Stimulated activated CD4-positive, alpha-beta T cell treated with anti-CD3 and anti-CD28 coated beads, Interleukin-12 subunit alpha, Interleukin-12 subunit beta, amount 100 ng/mL, for 48 hours (primary cell): ENCODE measurements at regions not wholly inside any gene's neighbourhood (a gene's known extent, or its start where the extent isn't known, plus 50 kb on each side); places are given as distances from the start of the nearest gene placed in this dataset.
"Not testable (repeated sequence)": the region's sequence is repeated elsewhere in the genome, so short reads cannot be mapped to it uniquely, and the experiment has no call there.

Experiments
- DNase-seq, 3 donors: peaks; one replicate each; pipeline ENCODE4 v3.0.0-alpha.2; 2020; ENCODE audit warnings: low read depth in 2 of 3, low spot score in 1 of 3

DNA sequence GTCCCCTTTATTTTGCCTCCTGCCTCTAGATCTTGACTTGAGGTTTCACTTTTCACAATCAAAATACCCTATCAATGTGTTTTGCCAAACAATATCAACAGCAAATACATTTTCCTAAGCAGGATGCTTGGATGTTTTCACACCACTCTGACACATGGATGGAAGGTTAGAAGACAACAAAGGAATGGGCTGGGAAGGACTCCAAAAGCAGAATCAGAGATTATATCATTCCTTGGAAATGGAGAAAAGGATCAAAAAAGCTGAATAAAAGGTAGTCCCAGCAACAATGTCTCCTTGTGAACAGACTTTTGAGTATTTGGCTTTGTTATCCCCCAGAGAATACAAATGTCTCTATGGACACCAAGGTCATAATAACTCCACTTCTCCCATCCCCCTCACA, 170.8 kb downstream of the ETAA1 start:
- no peak for DNase-seq

DNA sequence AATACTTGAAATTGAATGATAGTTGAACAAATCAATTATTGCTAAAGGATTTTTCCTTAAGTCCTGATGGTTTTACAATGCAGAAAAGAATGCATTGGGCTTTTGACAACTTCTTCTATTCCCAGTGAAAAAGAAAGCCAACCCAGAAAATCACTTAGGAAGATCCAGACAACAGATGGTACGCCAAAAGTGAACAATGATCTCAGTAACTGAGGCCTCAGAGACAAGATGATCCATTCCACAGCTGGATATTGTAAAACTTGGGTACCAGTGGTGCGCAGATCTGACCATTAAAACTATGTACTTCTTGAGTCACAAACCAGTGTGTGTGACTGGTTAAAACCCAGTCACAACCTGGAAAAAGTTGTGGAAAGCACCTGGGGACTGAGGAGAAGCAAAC, 173.5 kb downstream of the ETAA1 start:
- DNase-seq: no peak

DNA sequence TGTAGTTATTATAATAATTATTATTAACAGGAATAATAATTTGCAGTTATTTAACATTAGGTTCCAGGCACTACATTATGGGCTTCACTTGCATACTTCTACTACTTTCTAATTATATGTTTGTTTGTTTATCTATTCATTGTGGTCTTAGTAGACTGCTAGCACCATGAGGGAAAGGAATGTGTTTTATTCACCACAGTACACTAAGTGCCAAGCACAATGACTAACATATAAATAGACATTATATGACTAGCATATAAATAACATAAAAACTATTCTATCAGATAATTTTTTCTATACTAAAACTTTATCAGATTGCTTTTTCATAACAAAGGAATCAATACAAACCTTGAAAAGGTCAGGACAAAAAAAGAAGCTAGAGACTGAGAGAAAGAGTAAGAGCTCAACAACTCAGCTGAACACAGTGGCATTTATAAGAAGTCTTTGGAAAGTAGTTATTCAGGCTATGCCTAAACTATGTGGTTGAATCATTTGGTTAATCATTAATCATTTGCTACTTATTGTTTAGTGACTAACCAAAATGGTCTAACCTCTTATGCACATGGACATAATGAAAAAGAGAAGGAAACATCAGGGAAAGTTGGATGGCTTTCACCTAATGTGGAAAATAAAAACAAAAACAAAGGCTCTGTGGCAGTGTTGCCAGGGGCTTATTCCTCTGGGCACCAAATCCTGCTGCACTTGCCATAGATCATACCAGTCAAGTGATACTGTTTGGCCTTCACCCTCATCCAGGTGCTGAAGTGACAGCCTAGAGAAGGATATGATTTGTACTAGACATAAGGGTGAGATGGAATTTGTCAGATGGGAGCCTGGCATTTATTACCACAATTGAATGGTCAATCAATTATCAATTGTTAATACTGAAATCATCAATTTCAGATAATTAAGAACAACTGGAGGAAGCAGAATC, 174.9 kb downstream of the ETAA1 start:
- no peak for DNase-seq

DNA sequence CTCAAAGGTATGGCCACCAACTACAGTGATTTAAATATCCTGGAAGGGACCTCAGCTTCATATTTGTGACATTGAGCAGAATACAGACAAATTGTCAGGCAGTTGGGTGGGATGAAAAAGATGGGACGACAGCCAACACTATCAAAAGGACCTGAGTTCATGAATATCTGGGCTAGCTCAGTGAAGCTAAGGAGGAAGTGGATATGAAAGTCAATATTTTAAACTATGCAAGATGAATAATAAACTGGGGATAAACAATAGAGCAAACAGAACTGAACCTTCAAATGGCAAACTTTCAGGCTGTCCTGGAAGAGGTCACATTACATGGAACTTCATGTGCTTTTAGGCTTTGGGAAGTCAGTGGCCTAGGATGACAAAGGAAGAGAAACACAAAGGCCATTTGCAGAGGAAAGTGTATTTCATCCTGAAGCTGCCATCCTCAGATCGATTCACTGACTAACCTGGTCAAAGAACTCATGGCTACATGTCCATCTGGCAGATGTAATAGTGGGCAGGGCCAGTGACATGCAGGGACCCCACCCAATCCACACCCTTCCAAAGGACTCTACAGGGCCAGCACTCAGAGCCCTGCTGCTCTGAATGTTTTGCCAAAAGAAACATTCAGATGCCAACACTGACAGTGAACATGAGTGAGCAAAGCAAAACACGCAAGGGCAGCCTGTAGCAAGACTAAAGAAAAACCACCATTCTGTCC, 175.7 kb downstream of the ETAA1 start:
- DNase-seq: no peak

DNA sequence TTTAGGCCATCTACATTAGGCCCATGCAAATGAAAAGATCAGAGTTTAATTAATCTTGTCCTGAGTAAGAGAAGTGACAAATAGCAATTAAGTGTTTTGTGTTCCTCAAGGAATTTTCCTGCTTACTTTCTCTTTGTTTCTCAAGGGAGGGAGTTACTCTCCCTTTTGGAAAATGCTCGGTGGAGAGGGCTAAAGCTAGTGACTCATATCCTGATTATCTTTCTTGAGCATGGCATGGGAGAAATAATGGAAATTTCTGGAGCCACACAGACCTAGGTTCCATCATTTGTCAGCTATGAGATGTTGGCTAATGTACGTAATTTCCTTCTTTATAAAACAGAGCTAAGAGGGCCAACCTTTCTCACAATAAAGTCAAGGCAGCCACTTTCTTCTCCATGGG, 177.1 kb downstream of the ETAA1 start:
- DNase-seq: no peak

DNA sequence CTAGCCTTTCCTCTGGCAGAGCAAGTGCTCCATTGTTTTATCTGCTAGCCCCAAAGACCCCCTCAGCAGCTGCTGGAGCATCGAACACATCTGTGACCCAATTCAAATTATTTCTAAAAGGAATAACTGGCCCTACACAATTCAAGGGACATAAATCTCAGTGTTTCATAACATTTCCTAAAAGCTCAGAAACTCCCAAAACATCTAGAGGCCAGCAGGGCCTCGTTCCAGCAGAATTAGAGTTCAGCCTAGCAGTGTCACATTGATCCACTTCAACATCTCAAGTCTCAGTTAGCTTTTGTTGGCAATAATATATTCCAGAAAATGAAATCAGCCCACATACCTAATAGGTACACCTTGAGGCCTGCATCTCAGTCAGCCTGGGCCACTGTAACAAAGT, 179.1 kb downstream of the ETAA1 start:
- no peak for DNase-seq

DNA sequence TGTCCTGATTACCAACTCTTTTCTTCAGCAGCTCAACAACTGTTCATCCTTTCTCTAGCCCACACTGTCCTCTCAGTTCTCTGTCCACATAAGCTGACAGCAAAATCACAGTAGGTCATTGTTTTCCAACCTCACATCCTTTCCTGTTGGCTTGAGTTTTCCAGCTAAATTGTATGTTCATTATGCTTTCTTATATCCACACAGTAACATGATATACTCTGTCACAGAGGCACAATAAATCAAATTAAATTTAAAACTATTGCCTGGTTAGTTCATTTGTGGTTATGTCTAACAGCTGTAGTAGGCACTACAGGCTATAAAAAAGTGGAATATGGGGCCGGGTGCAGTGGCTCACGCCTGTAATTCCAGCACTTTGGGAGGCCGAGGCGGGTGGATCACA, 179.9 kb downstream of the ETAA1 start:
- no peak for DNase-seq

DNA sequence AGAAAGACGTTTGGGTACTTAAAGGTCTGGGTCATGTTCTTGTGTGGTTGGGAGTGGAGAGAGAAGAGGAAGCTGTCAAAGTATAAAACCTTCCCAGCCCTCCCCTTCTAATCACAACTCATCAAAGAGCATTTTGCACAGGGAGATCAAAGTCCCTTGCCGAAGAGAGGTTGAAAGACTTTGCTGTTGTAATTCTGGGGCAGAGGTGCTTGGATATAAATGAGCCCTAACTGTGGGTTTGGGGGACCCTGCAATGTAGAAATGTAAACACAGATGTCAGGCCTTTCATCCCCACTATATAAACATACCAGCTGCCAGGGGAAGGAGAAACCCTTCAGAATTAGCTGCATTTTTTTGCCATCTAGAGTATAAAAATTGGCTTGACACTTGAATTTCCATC, 182.1 kb downstream of the ETAA1 start:
- no peak for DNase-seq

DNA sequence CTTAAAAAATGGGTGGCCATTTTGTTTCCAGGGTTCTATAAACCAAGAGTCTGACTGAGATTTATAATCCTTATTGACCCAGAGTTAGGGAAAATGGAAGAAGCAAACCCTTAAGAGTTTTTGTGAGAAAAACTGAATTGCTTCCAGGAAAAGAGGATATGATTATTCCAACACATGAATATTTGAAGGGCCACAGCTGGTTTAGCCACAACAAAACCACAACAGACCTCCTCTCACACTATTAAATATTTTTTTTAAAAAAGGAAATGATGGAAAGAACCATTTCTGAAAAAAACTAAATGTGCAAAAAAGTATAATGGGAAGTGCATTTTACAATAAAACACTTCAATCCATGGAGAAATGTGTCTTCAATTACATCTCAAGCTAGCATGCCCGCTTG, 182.7 kb downstream of the ETAA1 start:
- DNase-seq: no peak

DNA sequence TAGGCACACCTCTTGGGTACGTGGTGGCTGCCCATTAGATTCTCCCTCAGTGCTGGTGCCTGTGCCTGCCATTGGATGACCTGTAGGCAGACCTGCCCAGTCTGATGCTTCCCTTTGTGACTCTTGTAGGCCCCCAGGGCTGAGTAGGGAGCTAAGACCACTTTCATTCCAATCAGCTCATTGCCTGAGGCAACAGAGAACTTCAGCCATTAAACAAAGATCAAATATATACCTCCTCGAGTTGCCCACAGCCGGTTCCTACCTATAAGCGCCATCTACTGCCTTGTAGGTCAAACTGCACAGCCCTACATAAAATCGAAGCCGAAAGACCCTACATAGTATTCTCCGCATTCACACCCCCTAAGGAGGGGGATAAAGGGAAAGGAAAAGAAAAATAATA, 184.6 kb downstream of the ETAA1 start:
- no peak for DNase-seq

DNA sequence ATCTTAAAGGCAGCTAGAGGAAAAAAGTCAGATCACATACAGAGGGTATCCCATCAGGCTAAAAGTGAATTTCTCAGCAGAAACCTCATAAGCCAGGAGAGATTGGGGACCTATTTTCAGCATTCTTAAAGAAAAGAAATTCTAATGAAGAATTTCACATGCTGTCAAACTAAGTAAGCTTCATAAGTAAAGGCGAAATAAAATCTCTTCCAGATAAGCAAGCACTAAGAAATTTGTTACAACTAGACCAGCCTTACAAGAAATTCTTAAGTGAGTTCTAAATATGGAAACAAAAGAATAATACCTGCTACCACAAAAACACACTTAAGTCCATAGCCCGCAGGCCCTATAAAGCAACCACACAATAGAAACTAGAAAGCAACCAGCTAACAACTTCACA, 186.1 kb downstream of the ETAA1 start:
- no peak for DNase-seq

DNA sequence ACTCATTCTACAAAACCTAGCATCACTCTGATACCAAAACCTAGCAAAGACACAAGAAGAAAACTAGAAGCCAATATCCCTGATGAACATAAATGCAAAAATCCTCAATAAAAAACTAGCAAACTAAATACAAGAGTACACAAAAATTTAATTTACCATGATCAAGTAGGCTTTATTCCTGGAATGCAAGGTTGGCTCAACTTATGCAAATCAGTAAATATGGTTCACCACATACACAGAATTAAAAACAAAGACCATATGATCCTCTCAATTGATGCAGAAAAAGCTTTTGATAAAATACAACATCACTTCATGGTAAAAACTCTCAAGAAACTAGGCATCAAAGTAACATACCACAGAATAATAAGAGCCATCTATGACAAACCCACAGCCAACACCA, 188.3 kb downstream of the ETAA1 start:
- no peak for DNase-seq

DNA sequence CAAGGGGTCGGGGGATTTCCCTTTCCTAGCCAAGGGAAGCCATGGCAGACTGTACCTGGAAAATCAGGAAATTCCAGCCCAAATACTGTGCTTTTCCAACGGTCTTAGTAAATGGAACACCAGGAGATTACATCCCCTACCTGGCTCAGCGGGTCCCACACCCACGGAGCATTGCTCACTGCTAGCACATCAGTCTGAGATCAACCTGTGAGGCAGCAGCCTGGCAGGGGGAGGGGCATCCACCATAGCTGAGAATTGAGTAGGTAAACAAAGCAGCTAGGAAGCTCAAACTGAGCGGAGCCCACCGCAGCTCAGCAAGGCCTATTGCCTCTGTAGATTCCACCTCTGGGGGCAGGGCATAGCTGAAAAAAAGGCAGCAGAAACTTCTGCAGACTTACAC, 192.0 kb downstream of the ETAA1 start:
- not testable (repeated sequence) for DNase-seq

DNA sequence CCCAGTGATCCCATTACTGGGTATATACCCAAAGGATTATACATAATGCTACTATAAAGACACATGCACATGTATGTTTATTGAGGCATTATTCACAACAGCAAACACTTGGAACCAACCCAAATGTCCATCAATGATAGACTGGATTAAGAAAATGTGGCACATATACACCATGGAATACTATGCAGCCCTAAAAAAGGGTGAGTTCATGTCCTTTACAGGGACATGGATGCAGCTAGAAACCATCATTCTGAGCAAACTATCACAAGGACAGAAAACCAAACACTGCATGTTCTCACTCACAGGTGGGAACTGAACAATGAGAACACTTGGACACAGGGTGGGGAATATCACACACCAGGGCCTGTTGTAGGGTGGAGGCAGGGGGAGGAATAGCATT, 197.4 kb downstream of the ETAA1 start:
- not testable (repeated sequence) for DNase-seq

DNA sequence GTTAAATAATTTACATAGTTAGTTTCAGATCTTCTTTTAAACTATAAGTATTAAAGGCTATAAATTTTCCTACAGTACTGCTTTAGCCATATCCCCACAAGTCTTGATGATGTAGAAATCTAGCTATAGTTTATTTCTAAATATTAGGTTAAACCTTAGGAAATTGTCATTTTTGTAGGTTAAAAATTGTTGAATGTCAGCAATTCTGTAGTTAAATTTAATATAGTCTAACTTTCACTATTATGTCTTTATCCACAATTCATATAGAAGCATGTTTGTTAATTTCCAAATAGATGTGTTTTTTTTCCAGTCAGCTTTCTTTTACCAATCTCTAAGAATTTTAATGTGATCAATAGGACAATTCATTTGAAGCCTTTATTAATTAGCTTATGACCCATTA, 199.7 kb downstream of the ETAA1 start:
- DNase-seq: no peak

DNA sequence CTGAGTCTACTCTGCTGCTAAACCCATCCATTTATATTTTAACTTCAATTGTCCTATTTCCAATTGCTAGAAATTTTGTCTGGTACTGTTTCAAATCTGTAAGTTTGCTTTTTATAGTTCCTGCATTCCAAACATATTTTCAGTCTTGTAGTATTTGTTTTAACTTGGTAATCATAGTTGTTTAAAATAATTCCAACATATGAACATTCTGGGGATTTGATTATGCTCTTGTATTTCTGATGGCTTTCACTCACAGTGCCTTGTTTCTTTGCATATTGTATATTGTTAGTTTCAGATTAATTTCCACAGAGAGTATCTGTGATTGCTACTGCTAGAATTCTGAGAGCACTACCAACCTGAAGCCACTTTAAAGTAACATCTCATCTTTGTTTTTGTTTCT, 202.4 kb downstream of the ETAA1 start:
- DNase-seq: no peak

DNA sequence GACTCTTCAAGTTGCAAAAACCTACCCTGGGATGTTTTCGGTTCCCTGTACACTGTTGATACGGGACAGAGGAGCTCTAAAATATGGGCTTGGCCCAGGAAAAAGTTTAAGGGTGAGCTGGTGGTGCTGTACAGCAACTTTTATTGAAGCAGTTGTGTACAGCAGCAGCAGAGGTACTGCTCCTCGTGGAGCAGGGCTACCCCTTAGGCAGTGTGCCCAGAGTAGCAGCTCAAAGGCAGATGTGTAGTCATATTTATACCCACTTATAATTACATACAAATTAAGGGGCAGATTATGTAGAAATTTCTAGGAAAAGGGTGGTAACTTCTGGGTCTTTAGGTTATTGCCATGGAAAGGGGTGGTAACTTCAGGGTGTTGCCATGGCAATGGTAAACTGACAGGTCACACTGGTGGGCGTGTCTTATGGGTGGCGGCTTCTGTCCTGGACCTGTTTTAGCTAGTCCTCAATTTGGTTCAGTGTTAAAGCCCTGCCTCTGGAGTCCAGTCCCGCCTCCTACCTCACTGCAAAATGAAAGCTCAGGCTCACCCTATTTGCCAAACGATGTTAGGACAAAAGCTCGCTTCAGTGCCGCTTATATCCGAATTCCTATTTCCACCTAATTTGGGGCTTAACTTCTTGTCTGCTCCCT, 203.2 kb downstream of the ETAA1 start:
- DNase-seq: no peak

DNA sequence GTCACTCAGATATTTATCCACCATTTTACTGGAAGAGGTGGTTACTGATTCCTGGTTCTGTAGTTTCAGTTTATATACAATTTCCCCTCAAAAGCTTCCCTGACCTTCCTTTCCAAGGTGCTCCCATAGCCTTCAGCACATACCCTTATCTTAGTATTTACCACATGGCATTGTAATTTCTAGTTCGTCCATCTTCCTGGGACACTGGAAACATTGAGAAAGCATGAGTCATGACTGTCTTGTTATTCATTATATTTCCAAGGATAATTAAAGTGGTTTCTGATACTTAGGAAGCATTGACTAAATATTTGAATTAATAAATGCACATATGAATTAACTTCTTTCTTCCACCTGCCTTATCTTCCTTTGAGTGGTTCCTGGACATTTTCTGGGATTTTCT, 203.8 kb downstream of the ETAA1 start:
- DNase-seq: no peak

DNA sequence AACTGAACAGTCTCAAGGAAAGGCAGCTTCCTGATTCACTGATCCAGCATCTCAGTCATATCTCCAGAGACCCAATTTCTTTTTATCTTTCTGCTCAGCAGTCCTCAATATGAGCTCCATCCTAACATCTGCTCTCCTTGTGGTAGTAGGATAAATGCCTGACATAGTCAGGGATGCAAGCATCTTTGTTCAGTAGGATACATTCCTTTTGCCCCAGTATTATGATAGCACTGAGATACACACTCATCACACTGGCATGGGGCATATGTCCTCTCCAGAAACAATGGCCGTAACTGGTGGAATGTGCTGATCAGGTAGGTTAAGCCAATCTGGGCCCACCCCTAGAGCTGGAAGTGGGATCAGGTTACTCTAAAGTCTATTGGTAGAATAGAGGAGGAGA, 207.2 kb downstream of the ETAA1 start:
- DNase-seq: no peak

DNA sequence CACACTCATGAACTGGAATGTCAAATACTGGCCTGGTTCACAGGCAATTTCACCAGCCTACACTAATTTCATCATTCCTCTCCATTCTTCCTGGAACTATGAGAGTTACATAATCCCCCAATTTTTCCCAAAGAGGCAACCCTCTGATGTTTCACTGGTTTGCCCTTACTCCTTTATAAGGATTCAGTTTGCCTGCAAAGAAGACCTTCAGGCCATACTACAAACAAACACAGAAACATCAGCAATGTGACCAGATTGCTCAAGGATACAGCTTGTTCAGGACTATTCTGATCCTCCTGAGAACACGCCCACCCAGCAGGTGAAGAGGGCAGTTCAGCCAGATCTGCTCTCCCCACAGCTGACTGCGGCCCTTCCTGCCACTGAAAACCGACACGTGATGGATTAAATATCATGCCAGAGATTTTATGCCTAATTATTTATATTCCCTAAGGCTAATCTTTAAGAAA, 215.5 kb downstream of the ETAA1 start:
- no peak for DNase-seq

DNA sequence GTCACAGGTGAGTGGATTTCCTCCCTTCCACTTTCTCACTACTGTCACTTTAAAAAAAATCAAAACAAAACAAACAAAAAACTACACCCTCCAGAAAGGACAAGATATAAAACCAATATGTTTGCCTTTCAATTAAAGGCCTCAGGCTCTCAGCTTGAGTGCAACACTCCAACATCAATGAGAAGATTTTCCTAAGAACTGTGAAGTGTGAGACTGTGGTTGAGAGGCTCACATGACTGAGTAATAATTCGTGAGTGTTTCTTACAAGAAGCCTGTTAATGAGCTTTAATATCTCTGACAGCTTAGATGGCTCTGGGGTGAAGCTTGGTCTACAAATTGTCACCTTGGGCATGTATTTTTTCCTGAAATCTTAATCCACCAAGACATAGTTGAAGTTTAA, 216.1 kb downstream of the ETAA1 start:
- no peak for DNase-seq

DNA sequence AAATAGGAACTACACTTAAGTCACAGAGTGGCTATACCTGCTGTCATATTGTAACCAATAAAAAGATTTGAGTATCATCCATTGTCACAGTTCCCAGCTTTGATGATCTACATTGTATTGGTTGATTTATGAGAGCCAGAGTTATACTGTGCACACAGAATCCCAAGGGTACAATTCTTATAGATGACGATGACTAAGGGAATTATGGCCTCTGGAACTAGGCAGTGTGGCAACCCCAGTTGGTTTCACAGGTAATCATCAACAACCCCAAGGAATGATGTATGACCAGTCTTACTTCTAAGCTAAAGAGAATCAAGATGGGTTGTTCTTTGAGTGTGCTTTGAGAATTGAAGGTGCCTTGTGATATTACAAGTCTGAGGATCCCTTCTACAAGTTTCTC, 217.3 kb downstream of the ETAA1 start:
- no peak for DNase-seq
